ENCODE measurements at regions not wholly inside any gene's neighbourhood (a gene's known extent, or its start where the extent isn't known, plus 50 kb on each side); places are given as distances from the start of the nearest gene placed in this dataset.

DNA sequence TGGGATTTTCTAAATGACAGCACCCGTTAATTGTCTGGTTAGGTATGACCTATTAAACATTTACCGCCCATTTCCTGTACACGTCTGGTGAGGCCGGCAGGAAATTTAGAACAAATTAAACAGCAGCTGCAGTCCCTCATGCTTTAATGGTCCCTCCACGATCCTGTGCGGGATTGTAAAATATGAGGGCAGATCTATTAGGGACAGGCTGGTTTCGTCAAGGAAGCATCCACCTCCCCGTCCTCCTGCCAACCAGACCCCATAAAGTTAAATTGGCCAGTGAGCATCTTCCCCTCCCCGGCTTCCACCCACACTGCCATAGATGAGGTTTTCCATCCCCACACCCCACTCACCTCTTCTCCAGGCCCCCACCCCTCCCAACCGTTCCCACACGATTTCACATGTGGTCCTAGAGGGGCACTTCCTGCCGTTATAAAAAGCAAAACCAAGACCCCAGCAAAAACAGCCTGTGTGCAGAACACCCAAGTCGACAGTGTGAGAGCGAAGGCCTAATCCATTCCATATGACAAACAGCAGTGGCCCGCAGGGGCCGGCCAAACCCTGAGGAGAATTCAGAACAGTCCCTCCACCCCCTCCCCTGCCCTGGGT is 331.9 kb downstream of the FOXL1 start:
- H3K9me3 ChIP-seq (ENCODE audit: control insufficient read depth, insufficient read depth, low read length): no peaks in the 10 kb centered on the region; the same call in 1 of the 2 replicates

DNA sequence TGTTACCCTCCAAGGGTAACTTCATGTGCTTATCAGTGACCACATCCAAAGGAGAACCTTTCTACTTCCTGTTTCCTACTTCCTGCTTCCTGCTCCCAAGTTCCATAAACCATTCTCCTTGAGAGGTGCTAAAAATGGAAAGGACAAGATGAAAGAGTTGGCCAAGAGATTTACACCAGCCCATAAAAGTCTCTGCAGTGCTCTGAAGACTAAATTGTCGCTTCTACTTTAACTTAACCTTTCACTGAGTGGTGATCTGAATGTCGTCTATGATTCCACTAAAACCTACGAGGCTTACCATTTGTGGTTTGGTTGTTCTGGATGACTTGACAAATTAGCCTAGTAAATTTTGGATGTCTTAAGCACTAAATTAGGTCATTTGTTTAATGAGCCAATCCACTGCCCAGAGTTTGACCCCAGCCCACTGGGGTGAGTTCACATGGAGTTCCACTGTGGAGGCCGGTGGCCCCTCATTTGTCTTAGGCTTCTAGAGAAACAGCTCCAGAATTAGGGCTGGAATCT is 333.1 kb downstream of the FOXL1 start:
- no peak overlapping the region for H3K9ac ChIP-seq (ENCODE audit: low read depth, low read length)
- H3K9me3 ChIP-seq (ENCODE audit: control insufficient read depth, insufficient read depth, low read length): no peaks in the 10 kb centered on the region; the same call in 1 of the 2 replicates
- H3K36me3 ChIP-seq (ENCODE audit: insufficient read depth, low read length): no peaks in the 10 kb centered on the region
- H3K4me1 ChIP-seq (ENCODE audit: insufficient read depth, low read length): no peaks in the 10 kb centered on the region

More for the DNA sequence above, 331.9 kb downstream of the FOXL1 start:
- H3K9ac ChIP-seq (ENCODE audit: low read depth, low read length): no peak overlapping the region
- H3K4me1 ChIP-seq (ENCODE audit: insufficient read depth, low read length): no peaks in the 10 kb centered on the region
- H3K36me3 ChIP-seq (ENCODE audit: insufficient read depth, low read length): no peaks in the 10 kb centered on the region

DNA sequence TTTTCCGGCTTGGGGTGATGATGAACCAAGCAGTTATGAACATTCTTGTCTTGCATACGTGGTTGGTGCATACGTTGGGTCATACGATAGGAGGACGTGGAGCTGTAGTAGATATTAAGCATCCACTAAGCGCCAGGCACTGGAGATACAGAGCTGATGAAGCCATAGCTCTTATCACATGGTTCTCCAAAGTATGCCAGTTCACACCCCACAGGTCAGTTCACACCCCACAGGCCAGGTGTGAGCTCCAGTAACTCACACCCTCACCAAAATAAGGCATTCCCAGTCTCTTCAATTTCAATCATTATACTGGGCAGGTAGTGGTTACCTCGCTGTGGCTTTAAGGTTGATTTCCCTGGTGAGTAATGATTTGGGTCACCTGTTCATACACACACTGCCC is 335.5 kb downstream of the FOXL1 start:
- H3K9ac ChIP-seq (ENCODE audit: low read depth, low read length): no peak overlapping the region
- no peaks in the 10 kb centered on the region; the same call in 1 of the 2 replicates for H3K9me3 ChIP-seq (ENCODE audit: control insufficient read depth, insufficient read depth, low read length)
- no peaks in the 10 kb centered on the region for H3K36me3 ChIP-seq (ENCODE audit: insufficient read depth, low read length)
- no peaks in the 10 kb centered on the region for H3K4me1 ChIP-seq (ENCODE audit: insufficient read depth, low read length)

DNA sequence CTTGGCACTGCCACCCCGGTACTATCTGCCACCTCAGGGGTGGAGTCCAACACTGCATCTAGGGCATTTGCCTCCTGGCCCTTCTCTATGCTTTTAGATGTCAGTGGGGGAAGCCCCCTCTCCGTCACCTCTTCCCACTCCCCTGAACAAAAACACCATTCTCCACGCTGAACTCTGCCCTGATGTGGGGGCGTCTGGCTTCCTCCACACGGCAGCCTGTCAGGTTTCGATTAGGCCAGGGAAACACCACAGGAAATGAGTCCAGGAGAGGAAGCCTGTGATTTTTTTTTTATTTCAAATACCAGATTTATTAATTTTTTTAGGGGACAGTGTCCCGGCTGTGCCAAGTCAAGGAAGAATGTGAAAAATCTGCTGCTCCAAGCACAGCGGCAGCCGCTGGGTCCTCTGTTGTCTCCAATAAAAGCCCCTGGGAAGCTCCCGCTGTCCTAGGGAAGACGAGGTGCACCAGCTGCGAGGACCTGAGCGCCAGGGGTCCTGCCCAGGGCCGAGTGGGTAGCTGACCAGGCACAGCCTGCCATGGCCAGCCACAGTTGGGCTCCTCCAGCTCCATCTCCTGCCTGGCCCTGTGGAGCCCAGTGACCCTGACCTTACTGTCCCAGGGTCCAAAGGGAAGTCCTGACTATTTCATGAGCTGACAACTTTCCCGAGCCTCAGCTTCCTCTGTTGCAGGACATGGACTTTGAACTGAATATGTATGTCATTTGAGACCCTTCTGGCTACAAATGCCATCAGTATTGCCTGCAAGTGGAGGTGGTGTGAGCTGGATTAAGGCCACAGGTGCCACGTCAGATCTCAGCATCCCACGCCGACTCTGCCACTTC is 336.7 kb downstream of the FOXL1 start:
- no peak overlapping the region for H3K9ac ChIP-seq (ENCODE audit: low read depth, low read length)

DNA sequence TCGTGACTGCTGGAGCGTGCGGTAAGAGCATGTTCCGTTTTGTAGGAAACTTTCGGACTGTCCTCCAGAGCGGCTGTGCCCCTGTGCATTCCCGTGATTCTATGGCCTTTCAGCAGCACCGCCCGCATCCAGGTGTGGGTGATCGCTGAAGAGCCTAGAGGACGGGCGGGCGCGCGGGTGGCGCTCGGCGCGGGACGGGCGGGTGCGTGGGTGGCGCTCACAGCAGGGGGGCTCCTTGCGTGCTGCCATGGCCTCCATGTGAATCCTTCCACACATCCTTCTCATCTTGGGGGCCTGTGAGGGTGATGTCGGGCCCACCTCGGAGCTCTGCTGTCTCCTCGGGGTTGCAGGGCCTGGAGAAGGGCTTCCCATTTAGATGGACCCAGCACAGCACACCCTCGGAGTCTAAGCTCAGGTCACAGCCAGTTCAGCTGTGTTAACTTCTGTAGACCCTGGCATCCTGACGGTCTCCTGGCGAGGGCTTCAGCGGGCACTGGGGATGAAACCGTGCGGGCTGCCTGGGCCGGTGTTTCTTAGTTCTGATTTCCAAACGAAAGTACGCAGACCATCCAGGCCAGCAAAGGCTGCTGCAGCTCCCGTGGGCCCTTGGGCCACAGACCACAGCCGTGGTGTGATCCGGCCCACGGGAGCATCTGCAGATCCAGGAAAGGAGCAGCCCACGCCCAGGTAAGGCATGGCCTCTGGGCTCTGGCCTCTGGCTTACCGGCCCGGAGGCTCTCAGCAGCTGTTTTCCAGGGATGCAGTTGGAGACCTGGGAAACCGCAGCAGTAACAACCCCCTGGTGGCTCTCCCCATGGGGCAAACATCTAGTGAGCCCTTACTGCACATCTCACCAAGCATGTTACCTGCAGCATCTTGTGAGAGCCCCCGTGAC is 339.4 kb downstream of the FOXL1 start:
- H3K9me3 ChIP-seq (ENCODE audit: control insufficient read depth, insufficient read depth, low read length): peaks cover 3% of the 10 kb centered on the region
- H3K4me1 ChIP-seq (ENCODE audit: insufficient read depth, low read length): no peaks in the 10 kb centered on the region
- no peak overlapping the region for H3K9ac ChIP-seq (ENCODE audit: low read depth, low read length)
- H3K36me3 ChIP-seq (ENCODE audit: insufficient read depth, low read length): no peaks in the 10 kb centered on the region

More for the DNA sequence above, 336.7 kb downstream of the FOXL1 start:
- Histone ChIP-seq H3K4me1 (ENCODE audit: insufficient read depth, low read length) (no peaks in the 10 kb centered on the region), H3K36me3 (ENCODE audit: insufficient read depth, low read length) (no peaks in the 10 kb centered on the region), H3K9me3 (ENCODE audit: control insufficient read depth, insufficient read depth, low read length) (no peaks in the 10 kb centered on the region; the same call in 1 of the 2 replicates)

DNA sequence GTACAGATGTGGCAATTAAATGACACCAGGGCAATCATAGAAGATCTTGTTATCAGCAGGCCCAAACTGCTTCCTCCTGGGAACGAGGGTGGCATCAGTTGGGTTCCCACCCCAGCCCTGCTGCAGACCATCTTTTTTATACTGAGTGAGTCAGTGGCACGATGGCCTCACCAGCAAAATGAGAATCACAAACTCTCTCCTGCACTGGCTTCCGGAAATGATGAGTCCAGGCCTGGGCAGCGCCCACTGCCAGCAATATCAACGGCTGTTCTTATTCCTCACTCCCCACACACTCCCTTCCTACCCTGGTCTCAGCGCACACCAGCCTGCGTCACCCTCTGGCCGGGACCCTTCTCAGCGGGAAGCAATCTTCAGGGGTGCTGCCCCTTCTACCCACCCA is 340.3 kb downstream of the FOXL1 start:
- H3K9me3 ChIP-seq (ENCODE audit: control insufficient read depth, insufficient read depth, low read length): peaks cover 3% of the 10 kb centered on the region
- H3K4me1 ChIP-seq (ENCODE audit: insufficient read depth, low read length): no peaks in the 10 kb centered on the region
- no peak overlapping the region for H3K9ac ChIP-seq (ENCODE audit: low read depth, low read length)
- H3K36me3 ChIP-seq (ENCODE audit: insufficient read depth, low read length): no peaks in the 10 kb centered on the region

DNA sequence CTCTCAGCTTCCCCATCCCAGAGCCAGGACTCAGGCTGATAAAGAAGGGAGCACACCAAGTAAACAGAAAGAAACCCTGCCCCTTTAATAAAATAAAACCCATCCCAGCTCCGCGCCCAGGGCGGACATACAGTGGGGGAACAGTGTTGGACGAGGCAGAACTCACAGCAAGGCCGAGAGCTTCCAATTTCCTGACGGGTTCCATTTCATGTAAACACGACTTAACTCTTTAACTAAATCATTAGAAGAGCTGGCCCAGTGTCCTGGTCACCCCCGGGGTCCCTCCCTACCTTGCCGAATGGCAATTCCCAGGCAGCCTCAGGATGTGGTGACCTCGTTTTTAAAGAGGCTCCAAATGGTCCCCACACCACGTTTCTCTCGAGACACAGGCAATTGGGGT is 340.7 kb downstream of the FOXL1 start:
- H3K36me3 ChIP-seq (ENCODE audit: insufficient read depth, low read length): no peaks in the 10 kb centered on the region
- H3K9me3 ChIP-seq (ENCODE audit: control insufficient read depth, insufficient read depth, low read length): peaks cover 3% of the 10 kb centered on the region
- no peaks in the 10 kb centered on the region for H3K4me1 ChIP-seq (ENCODE audit: insufficient read depth, low read length)
- no peak overlapping the region for H3K9ac ChIP-seq (ENCODE audit: low read depth, low read length)

DNA sequence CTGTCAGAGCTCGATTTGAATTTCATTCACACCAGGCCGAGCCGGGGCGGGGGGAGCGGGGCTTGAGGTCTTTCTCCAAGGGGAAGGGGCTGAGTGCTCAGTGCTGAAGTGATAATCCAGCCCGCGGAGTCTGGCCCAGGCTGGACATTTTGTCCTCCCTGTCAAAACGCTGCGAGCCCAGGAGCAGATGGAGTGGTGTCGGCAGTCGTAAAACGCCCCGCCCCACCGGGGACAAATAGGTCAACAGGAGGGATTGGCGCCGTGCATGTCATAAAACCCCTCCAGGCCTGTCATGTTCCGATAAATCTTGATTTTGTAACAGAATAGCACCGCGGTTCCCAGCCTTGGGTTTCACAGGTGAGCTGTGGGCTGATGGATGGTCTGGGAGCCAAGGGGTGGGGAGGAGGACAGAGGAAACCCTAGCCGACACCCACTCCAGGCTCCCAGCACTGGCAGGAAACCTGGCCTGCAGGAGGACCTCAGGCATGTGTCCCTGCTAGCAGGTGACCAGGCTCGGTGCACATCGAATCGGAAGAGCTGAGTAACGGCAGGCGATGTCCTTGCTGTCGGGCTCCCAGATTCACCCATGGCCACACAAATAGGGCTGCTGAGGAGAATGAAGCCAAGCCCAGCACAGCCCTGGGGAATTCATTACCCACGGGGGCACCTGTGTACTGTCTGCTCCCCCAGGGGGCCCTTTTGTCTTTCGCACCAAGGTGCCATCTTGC is 341.4 kb downstream of the FOXL1 start:
- Histone ChIP-seq H3K4me1 (ENCODE audit: insufficient read depth, low read length) (no peaks in the 10 kb centered on the region), H3K9me3 (ENCODE audit: control insufficient read depth, insufficient read depth, low read length) (peaks cover 3% of the 10 kb centered on the region), H3K9ac (ENCODE audit: low read depth, low read length) (no peak overlapping the region), H3K36me3 (ENCODE audit: insufficient read depth, low read length) (no peaks in the 10 kb centered on the region)

DNA sequence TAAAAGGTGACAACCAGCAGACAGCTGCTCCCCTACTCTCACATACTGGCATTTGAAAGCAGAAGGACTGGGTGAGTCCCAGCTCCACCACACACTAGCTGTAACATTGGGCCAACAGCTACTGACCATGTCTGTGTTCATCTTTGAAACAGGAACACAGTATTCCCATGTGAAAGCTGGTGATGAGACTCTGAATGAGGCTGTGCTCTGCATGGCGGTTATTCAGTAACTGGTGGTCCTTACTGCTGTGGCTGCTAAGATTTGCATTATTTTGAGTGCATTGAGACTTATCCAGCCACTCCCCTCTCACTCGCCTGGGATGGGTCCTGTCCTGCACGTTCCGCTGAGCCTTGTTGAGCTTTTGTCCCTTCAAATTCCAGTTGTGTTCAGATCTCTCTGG is 342.9 kb downstream of the FOXL1 start:
- no peaks in the 10 kb centered on the region for H3K4me1 ChIP-seq (ENCODE audit: insufficient read depth, low read length)
- no peak overlapping the region for H3K9ac ChIP-seq (ENCODE audit: low read depth, low read length)
- H3K36me3 ChIP-seq (ENCODE audit: insufficient read depth, low read length): no peaks in the 10 kb centered on the region
- peaks cover 3% of the 10 kb centered on the region for H3K9me3 ChIP-seq (ENCODE audit: control insufficient read depth, insufficient read depth, low read length)

DNA sequence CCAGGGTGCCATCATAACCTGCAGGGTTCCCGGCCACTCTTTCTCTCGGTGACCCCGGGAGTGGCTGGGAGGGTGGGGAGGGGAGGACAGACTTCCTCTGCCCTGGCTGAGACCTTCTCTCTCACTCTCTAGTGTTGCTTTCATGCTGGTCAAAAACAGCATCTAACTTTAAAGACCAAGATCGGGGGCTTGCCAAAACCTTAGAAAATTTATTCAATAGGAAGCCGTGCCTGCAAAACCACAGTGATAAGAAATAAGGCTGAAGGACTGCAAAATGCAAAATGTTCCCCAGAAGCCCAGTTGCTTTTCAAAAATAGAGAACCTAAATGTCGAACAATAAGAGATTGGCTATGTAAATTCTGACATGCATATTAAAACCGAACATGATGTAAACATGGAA is 344.0 kb downstream of the FOXL1 start:
- H3K36me3 ChIP-seq (ENCODE audit: insufficient read depth, low read length): no peaks in the 10 kb centered on the region
- no peak overlapping the region for H3K9ac ChIP-seq (ENCODE audit: low read depth, low read length)
- no peaks in the 10 kb centered on the region for H3K4me1 ChIP-seq (ENCODE audit: insufficient read depth, low read length)
- peaks cover 3% of the 10 kb centered on the region for H3K9me3 ChIP-seq (ENCODE audit: control insufficient read depth, insufficient read depth, low read length)

DNA sequence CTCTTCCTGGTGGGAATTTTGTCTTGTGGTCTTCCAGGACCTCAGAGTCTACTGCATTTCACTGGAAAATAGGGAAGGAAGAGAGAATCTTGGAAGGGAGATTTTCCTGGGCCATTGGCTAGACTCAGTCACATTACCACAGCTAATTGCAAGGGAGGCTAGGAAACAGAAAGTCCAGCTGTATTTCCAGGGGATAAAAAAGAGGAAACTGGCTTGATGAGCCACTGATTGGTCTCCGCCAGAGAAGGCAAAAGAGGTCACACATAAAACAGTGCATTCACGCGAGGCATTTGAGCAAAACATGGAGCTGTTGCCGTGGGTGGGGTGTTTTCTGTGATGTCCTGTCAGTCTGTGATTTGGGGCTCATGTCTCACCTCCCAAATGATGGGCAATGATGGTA is 345.3 kb downstream of the FOXL1 start:
- Histone ChIP-seq H3K4me1 (ENCODE audit: insufficient read depth, low read length) (peaks cover 2% of the 10 kb centered on the region; the same call in 1 of the 2 replicates), H3K9me3 (ENCODE audit: control insufficient read depth, insufficient read depth, low read length) (peaks cover 3% of the 10 kb centered on the region), H3K36me3 (ENCODE audit: insufficient read depth, low read length) (no peaks in the 10 kb centered on the region), H3K9ac (ENCODE audit: low read depth, low read length) (no peak overlapping the region)

DNA sequence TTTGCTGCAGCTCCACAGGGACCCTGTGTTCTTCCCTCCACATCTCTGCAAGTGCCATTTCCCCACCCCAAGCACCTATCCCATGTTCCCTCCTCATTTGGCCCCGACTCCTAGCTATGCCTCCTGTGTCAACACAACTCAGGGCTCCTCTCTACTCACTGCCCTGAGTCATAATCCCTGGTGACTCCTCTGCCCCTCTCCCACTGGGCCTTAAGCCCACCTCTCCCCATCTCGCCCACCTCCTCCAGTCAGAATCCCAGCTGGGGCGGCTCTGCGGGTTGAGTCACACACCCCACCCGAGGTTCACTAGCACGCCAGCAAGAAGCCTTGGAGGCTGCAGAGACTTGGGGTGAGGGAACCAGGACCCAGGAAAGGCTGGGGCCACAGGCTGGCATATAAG is 346.2 kb downstream of the FOXL1 start:
- Histone ChIP-seq H3K36me3 (ENCODE audit: insufficient read depth, low read length) (no peaks in the 10 kb centered on the region), H3K9me3 (ENCODE audit: control insufficient read depth, insufficient read depth, low read length) (peaks cover 3% of the 10 kb centered on the region), H3K4me1 (ENCODE audit: insufficient read depth, low read length) (peaks cover 6% of the 10 kb centered on the region; the same call in 1 of the 2 replicates), H3K9ac (ENCODE audit: low read depth, low read length) (no peak overlapping the region)

DNA sequence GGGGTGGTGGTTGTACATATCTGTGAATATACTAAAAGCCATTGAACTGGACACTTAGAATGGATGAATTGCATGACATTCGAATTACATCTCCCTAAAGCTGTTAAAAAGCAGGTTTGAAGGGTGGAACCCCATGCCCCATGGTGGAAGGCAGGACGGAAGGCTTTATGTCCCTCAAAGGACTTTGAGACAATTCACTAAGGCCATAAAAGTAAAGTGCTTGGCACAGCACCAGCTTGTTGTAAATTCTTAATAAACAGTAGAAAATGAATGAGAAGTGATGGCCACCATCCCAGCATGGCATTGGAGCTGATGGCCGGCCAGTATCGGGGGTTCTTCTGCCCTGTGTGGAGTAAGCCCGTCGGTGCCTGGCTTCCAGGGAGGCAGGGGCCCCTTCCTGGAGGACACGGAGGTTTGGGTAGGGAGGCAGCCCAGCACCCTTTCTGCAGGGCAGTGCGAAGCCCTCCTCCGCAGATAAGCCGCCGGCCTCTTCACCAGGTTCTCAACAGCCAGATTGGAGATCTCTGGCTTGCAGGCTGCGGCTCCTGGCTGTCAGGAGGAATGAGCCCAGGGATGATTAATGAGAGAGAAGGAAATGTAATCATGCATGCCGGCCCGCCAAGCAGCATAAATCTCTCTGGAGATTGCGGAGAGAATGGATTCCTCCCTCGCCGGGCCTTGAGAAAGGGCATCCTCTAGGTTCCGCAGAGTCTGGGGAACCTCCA is 346.9 kb downstream of the FOXL1 start:
- Histone ChIP-seq H3K9ac (ENCODE audit: low read depth, low read length) (no peak overlapping the region), H3K9me3 (ENCODE audit: control insufficient read depth, insufficient read depth, low read length) (peaks cover 3% of the 10 kb centered on the region)

More for the DNA sequence above, 346.9 kb downstream of the FOXL1 start:
- Histone ChIP-seq H3K4me1 (ENCODE audit: insufficient read depth, low read length) (peaks cover 6% of the 10 kb centered on the region; the same call in 1 of the 2 replicates), H3K36me3 (ENCODE audit: insufficient read depth, low read length) (no peaks in the 10 kb centered on the region)
